HG03442 (cell line): ENCODE measurements at regions not wholly inside any gene's neighbourhood (a gene's known extent, or its start where the extent isn't known, plus 50 kb on each side); places are given as distances from the start of the nearest gene placed in this dataset.
"Not testable (repeated sequence)": the region's sequence is repeated elsewhere in the genome, so short reads cannot be mapped to it uniquely, and the experiment has no call there.

Experiments
- ATAC-seq: cut with Tn5 transposase; IDR thresholded peaks from one replicate; pipeline ENCODE4 v1.9.1; 2021; ENCODE audit warnings: mild to moderate bottlenecking, moderate library complexity; ENCODE audit not compliant: unreplicated experiment

DNA sequence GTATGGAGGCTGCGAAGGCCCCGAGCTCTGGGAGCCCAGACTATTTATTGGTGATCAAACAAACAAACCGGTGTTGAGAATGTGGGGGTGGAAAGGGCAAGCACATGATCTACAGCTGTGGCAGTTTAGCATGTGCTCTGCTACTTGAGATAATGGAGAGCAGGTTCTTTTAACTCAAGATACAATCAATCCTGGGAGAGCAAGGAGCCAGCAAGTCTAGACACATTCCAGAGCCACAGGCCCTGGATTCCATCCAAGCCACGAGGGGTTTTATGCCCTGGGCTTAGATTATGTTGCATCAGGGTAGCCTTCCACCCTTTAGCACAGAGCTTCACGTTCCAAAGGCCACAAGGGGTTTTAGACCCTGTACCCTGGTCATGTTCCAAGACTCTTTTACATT is 355.9 kb upstream of the ARID1B start:
- ATAC-seq: not testable (repeated sequence)

DNA sequence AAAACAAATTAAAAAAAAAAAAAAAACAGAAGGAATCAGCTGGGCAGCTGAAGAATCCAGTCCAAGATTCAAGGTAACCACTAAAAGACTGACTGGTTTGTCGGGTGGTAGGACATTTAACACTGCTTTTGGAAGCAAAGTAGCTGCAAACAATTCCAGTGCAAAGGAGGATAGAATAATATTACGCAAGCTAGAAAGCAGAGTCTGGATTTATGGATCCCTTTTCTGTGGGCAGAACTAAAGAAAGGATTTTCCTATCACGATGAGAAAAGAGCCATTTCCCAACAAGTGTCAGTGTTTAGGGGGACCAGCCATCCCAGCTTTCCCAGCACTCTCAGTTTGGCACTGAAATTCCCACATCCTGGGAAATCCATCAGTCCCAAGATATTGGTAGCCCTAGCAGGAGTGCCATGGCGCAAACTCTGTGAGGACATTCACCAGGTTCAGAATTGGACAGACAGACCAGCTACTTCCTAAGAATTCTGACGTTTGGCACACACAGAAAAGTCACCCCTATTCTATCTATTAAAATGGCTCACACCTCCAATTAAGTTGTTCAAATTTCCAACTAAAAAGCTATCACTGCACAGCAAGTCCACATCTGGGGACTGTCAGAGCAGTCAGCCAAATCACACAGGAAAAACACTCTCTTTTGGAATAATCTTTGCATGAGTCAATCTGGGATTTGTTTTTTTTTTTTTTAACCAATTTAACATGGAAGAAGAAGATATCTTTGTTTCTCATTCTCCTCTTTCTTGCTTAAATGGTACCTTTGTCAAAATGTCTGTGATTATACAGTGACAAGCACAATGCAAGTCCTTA is 356.8 kb upstream of the ARID1B start:
- no peak for ATAC-seq

DNA sequence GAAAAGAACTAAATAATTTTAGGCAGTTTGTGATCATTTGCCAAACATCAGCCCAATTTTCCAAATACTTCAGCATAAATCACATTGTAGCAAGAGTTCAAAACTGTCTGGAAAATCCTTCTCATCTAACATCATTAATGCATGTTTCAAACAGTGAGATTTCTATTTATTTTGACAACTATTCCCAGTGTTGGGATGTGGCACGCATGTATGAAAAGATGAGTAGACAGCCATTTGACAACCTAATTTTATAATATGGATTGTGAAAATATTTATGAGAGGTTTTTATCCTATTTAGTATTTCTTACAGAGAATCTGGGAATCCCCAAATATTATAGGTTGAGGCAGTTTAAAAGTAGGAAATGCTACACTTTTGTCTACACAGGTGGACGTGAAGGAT is 357.6 kb upstream of the ARID1B start:
- no peak for ATAC-seq

DNA sequence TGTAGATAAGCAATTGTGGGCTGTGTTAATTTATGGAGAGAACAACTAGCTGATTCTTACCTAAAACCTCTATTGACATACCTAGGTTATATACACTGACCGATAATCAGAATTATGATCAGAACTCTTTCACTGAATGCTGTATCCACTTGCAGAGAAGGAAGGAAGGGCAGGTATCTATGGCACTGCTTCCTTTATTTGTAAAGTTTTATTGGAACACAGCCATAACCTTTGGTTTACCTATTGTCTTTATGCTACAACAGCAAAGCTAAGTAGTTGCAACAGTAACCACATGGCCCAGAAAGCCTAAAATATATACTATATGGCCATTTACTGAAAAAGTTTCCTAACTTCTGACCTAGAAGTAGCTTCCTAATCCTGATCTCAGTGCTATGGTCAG is 358.9 kb upstream of the ARID1B start:
- ATAC-seq: no peak

DNA sequence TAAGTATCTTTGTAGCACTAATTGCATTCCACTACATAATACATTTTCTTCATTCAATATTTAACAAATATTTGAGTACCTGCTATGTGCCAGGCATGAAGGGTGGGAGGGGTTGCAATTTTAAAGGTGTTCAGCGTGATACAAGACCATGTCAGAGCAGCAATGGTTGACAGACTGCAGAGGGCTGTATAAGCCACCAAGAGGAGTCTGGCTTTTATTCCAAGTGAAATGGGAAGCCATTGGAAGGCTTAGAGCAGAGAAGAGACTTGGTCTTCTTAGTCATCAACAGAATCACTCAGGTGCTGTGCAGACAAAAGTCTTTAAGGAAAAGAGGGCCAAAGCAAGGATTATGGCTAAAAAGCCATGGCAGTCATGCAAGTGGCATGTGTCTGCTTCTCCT is 360.8 kb upstream of the ARID1B start:
- ATAC-seq: no peak

DNA sequence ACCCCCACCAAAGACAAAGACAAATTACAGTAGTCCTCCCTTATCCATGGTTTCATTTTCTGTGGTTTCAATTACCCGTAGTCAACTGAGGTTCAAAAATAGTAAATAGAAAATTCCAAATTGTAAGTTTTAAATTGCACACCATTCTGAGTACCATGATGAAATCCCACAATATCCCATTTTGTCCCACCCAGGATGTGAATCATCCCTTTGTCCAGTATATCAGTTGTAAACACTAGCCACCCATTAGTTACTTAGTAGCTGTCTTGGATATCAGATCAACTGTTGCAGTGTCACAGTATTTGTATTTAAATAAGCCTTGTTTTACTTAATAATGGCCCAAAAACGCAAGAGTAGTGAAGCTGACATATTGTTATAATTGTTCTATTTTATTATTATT is 364.0 kb upstream of the ARID1B start:
- no peak for ATAC-seq

DNA sequence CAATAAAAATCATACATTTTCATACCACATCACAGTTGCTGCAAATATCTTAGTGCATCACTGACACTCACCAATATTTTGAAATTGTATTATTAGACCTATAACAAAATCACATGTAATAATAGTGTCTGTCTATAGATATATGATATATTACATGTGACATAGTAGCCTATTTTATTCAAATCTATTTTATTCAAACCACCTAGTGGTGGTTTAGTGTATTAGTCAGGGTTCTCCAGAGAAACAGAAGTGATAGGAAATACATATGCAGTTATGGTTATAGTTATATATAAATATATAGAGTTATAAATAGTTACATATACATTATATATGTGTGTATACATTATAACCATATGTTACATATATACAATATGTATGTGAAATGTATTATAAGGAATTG is 366.5 kb upstream of the ARID1B start:
- no peak for ATAC-seq

DNA sequence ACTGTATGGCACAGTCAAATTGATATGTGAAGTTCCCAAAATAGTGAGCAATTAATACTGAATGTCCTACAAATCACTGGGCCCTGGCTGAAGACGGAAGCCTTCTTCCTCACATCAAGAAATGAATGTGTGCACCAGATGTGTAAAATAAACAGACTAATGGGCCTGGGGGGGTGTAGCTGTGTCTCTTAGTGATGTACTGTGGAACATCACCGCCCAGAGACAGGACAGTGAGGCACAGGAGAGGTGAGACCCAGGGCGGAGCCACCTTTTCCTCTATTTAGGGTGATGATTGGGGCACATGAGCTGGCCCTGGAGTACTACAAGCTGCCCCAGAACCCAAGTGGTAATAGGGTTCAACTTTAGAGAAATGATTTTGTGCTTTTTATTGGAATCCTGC is 368.5 kb upstream of the ARID1B start:
- no peak for ATAC-seq

DNA sequence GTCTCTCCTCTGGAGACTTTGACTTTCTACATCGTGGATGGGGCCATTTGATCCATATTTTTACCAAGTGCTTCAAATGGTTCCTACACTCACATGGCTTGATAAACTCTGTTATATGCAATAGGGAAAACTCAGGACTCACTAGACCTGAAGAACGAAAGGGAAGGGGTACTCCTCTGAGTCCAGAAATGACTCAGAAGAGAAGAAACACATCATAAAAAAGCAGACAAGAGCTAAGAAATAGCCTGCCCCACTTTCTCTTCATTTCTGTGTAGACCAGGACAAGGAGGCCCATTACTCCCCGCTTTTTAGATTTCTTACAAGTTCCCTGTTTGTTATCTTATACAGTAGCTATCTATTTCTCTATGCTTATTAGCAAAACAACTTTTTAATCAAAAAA is 369.8 kb upstream of the ARID1B start:
- no peak for ATAC-seq

DNA sequence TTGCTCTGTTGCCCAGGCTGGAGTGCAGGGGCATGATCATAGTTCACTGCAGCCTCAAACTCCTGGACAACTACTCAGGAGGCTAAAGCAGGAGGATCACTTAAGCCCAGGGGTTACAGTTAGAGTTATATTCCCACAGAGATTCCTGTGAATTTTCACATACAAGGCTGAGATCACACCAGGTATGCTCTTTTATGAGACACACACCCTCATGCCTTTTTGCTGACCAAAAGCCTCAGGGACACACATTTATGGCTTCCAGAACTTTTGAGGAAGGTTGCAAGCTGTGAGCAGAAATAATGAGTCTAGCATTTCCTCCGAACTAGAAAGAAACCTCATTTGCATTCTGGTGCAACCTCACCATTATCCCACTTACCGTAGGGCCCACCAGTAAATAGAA is 370.5 kb upstream of the ARID1B start:
- no peak for ATAC-seq

DNA sequence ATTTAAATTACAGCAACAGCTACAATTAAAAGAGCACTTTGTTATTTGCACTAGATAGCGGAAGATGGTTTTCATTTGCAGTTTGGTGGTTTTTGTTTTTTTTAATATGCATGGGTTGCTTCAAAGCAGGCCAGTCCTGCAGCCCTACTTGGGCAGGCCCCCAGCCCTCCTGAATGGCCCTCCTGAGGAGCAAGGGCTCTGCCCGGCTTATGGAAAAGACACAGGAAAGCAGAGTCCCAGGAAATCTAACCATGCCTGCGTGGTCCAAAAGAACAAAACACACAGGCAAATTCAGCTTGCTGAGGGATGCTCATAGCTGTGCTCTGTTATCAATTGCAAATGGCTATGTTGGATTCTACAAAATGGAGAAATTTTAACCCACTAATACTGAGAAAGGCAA is 371.1 kb upstream of the ARID1B start:
- ATAC-seq: no peak

DNA sequence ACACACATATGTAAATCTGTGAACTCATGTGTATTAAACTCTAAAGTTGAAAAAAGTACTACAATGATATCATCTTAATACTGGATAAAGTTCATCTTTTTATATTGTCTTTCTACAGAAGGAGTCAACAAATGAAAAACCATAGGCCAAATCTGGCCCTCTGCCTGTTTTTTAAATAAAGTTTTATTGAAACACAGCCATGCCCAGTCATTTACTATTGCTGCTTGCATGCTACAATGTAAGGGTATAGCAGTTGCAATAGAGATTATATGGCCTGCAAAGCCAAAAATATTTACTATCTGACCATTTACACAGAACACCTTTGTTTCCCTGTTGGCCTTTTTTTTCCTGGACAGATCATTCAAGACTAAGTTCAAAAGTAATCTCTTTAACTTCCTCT is 374.6 kb upstream of the ARID1B start:
- ATAC-seq: no peak

DNA sequence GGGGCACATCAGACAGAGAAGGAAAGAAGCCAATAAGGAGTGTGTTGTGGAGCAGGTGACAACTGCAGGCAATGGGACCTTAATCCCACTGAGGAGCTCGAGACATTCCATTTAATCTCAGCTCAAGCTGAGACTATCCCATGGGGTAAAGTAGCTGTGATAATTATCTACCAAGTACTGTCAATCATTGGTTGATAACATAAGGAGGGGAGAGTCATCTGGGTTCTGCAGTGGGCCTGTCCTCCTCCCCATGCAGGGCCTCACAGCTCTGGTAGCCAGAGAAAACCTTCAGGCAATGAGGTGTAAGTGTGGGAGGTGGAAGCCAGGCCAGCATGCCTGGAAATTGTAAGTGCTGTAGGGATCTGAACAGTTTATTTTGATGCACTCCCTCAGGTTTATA is 375.0 kb upstream of the ARID1B start:
- ATAC-seq: no peak

DNA sequence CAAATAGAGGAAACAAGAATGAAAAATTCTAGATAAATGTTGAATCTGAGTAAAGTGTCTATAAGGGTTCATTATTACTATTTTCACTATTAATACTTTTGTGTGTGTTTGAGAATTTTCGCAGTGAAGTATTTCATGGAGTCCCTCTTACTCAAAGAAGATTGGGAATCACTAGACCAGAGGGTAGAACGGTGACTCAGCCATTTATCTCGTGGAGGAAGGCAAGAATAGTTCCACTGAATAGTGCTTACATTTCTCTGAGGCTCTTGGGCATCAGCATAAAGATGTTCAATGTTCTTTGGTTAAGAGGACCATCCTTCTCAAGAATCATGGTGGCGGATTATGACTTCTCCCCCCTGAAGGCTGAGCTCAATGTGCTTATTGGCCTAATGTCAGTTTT is 376.7 kb upstream of the ARID1B start:
- no peak for ATAC-seq

DNA sequence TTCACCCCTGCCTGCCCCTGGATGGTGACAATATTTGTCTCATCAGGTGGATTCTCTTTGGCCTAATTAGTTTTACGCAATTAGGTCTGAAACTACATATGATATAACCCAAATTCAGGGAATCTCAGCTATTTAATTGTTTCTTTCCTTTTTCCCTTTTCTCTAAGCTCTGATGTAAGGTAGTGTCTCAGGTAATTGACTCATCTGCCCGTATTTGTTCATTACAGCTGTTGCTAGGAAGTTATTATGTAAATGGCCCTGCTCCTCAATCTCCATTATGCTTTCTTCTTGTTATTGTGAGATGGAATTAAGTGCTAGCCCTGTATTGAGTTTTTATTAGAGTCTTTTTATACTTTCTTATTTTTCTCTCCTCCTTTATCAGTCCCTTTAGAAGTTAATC is 378.2 kb upstream of the ARID1B start:
- ATAC-seq: no peak

DNA sequence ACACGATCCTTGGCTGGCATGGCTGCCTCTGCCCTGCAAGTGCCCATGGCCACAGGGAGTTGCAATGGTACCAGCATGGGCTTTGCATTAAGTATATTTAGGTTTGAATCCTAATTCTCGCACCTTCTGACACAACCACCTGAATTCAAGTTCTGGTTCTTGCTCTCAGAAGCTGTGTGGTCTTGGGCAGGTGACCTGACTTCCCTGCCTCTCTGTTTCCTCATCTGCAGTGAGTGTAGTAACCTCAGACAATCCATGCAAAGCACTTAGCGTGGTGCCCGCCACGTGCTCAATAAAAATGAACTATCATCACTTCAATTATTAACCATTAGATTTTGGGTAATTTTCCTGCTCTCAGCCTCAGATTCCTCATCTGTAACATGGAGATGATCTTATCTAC is 378.8 kb upstream of the ARID1B start:
- no peak for ATAC-seq

DNA sequence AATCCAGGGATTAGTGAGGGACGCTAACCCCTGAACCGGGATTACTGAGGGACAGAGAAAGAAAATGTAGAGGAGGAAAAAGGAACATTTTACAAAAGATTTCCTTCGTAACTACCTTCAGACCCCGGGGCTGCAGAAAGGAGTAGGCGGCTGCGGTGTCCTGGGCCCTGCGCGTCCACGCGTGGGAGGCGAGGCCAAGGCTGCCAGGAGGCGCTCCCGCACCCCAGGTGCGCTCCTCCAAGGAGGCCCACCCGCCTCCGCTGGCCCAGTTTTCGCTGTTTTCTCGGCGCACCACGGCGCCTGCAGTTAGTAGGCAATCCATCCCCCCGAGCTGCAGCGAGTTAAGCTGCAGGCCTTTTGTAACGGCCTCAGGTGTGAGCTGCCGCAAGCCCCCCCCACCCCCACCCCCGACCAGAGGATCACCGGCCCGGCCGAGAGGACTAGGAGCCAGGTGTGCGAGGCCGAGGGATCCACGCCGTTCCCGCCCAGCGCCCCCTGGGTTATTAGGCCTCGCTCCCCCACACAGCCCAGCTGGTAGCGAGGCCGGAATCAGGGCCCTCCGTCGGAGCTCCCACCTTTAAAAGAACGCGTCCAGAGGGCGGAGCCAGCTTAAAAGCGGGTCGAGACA is 380.3 kb upstream of the ARID1B start:
- ATAC-seq: no peak

DNA sequence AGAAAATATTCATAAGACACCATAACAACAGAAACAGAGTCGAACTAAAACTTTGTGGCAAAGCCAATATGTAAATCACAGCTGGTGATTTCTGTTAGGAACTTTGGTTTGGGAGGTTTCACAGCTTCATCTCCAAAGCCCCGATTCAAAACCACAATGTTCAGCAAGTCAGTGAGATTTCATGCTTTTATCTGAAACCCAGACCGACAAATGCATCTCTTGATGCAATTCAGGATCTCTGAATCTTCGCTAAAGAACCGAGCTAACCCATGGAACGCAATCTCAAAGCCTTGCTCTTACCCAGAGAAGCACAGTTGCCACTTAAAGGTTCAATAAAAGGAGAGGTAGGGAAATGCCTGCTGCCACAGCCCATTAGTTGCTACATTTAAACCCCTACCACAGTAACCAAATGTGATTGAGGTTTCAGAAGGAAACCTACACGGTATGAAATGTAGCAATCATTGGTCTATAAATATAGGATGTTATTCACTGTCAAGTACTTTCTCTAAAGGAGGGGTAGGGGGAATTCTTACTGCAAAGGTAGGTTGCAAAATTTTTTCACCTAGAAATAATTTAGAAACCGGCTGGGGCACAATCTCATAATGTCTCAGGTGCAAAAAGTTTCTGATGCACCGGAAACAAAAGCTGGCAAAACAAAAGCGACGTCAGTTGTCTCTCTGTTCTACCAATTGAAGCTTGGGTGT is 381.0 kb upstream of the ARID1B start:
- ATAC-seq: peak; percentile 62

DNA sequence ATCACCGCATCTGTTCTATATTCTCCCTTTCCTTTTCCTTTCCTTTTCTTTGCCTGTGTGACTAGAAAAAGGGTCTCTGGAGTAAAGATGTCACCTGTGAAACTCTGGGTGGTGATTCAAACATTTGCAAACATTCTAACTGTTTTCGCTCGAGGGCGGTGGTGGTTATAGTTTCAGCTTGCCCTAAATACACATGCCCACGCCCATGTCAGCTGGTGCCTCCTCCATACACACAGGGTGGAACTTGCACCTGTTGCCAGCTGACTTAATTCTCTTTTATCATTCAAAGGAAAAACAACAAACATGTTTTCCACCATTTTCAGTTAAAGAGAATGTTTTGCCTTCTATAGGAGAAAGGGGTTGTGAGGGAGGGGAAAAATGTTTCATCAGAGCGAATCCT is 381.9 kb upstream of the ARID1B start:
- ATAC-seq: peak; percentile 58

DNA sequence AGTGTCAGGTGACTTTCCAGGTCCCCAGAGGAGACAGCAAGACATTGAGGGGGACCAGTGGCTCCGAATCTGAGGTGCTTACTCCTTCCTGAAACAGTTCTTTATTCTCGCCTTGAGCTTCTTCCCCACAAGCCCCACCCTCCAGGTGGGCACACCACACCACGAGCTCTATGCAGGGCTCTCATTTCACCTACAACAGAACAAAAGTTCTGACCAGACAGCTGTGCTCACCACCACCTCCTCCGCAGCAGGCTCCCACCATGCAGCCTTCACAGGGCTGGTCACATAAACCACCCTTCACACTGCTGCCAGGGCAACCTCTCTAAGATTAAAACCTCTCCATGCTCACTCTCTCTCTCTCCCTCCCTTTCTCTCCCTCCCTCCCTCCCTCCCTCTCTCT is 384.5 kb upstream of the ARID1B start:
- ATAC-seq: no peak

DNA sequence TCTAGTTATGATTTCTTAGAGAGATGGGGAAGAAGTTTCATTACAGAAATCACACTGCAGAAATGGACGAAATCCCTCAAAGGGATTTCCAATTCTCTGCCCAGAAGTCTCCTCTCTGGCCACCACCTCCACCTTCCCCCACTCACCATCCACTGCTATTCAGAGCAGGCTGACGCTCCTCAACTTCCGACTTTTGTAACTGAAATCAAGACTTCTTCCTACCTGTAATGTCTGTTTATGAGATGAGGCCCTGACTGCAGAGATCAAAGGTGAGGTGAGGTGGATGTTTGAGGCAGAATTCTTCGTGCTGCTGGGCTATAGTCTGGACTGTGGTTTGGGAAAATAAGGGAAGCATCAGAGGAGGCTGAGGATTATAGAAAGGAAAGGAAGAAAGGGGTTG is 385.2 kb upstream of the ARID1B start:
- no peak for ATAC-seq

DNA sequence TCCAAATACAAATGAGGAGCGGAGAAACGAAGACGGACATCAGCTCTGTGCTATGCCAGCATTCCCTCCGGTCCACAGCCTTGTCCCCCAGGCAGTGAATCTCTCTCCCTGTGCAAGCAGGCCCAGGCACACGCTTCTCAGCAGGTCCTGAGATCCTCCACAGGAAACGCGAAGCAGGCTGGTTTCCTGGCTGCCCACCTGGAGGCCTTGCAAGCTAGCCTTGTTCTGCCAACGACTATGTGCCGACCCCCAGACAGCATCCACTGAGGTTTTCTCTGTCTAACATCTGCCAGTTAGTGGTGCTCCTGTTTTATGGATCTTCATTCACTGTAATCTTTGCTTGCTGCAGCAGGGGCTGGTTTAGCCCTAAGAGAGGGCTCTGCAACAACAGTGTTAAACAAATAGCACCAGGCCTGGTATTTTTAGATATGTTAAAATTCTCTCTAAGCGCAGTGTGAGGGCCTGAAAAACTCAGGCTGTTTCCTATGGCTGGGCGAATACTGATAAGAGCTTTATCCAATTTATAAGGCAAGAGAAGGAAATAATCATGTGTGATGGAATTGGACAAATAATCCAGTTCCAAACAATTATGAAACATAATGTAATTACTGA is 386.0 kb upstream of the ARID1B start:
- ATAC-seq: no peak
